Type B pancreatic cell (in vitro differentiated cells): ENCODE measurements at regions not wholly inside any gene's neighbourhood (a gene's known extent, or its start where the extent isn't known, plus 50 kb on each side); places are given as distances from the start of the nearest gene placed in this dataset.
"Not testable (repeated sequence)": the region's sequence is repeated elsewhere in the genome, so short reads cannot be mapped to it uniquely, and the experiment has no call there.

ENCODE experiments used
- DNase-seq: peaks from one replicate; pipeline ENCODE4 v3.0.0; 2021; ENCODE audit warnings: mixed read lengths; ENCODE audit not compliant: unreplicated experiment; ENCODE audit errors: extremely low spot score
- H3K27ac Mint-ChIP-seq: 2 replicates; pipeline ENCODE4 v1.8.0; 2021; ENCODE audit warnings: mild to moderate bottlenecking, mixed read lengths
- H3K27me3 Mint-ChIP-seq: 2 replicates; pipeline ENCODE4 v1.8.0; 2021; ENCODE audit warnings: mixed read lengths
- H3K36me3 Mint-ChIP-seq: 2 replicates; pipeline ENCODE4 v1.8.0; 2021; ENCODE audit warnings: mixed read lengths
- H3K4me1 Mint-ChIP-seq: one replicate; pipeline ENCODE4 v1.8.0; 2021; ENCODE audit warnings: mixed read lengths; ENCODE audit not compliant: unreplicated experiment
- H3K4me3 Mint-ChIP-seq: 2 replicates; pipeline ENCODE4 v1.8.0; 2021; ENCODE audit warnings: mild to moderate bottlenecking, mixed read lengths
- H3K9me3 Mint-ChIP-seq: 2 replicates; pipeline ENCODE4 v1.8.0; 2021; ENCODE audit warnings: mixed read lengths
- TF ChIP-seq, protein P1 (sequence below): fragments of 200-600 bp; sonication (generic); conservative IDR thresholded peaks from 2 replicates; pipeline ENCODE4 v1.5.0; 2021; ENCODE audit warnings: antibody characterized with exemption, mild to moderate bottlenecking

- H3K9me3 Mint-ChIP-seq: no peaks in the 10 kb centered on the region
- DNase-seq: peak; percentile 60
- no peaks in the 10 kb centered on the region for H3K36me3 Mint-ChIP-seq
- peak overlapping the region; percentile 36 for H3K27ac Mint-ChIP-seq
- H3K4me1 Mint-ChIP-seq: peaks cover 7% of the 10 kb centered on the region
- TF ChIP-seq, protein P1, sequence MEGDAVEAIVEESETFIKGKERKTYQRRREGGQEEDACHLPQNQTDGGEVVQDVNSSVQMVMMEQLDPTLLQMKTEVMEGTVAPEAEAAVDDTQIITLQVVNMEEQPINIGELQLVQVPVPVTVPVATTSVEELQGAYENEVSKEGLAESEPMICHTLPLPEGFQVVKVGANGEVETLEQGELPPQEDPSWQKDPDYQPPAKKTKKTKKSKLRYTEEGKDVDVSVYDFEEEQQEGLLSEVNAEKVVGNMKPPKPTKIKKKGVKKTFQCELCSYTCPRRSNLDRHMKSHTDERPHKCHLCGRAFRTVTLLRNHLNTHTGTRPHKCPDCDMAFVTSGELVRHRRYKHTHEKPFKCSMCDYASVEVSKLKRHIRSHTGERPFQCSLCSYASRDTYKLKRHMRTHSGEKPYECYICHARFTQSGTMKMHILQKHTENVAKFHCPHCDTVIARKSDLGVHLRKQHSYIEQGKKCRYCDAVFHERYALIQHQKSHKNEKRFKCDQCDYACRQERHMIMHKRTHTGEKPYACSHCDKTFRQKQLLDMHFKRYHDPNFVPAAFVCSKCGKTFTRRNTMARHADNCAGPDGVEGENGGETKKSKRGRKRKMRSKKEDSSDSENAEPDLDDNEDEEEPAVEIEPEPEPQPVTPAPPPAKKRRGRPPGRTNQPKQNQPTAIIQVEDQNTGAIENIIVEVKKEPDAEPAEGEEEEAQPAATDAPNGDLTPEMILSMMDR: no peak
- H3K27me3 Mint-ChIP-seq: peaks cover 25% of the 10 kb centered on the region
- H3K4me3 Mint-ChIP-seq: no peak overlapping the region
Observed at GRCh38 chr10:131819241-131820072, 81.4 kb upstream of the PPP2R2D start.

GRCh38 chr10:131820626-131821025, 80.2 kb upstream of the PPP2R2D start:
- no peak for DNase-seq
- Mint-ChIP-seq H3K4me3 (no peak overlapping the region), H3K4me1 (peaks cover 9% of the 10 kb centered on the region), H3K9me3 (no peaks in the 10 kb centered on the region), H3K36me3 (no peaks in the 10 kb centered on the region), H3K27me3 (peaks cover 31% of the 10 kb centered on the region), H3K27ac (no peak overlapping the region)
- TF ChIP-seq, protein P1: no peak

DNA sequence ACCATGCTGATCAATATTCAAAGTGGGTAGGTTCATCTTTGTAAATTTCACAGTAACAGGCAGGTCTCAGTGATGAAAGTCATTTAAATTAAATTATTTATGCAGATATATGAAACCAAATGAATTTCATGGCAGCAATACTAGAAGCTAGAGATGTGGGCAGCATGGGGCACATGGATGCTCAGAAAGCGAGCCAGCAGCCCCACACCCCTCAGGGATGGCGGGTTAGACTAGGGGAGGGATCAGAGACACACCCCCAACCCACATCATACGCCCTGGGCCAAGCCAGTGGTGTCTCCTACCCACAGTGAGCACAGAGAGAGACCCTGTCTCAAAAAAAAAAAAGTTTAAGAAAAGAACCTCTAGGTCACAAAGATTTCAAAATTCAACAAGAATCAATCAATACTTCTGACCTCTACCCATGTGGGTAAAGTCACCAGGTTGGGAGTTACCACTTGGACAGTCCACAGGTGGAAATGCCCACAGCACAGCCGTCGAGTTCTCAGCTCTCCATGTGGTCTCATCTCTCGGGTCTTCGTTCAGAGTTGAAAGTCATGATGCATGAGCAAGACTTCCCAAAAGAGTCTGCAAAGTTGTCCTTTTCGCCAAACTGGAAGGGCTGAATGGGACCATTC, 79.3 kb upstream of the PPP2R2D start:
- no peak for DNase-seq
- Mint-ChIP-seq H3K4me3 (no peak overlapping the region), H3K36me3 (no peaks in the 10 kb centered on the region), H3K9me3 (no peaks in the 10 kb centered on the region), H3K27me3 (peaks cover 35% of the 10 kb centered on the region), H3K27ac (no peak overlapping the region), H3K4me1 (peaks cover 9% of the 10 kb centered on the region)
- TF ChIP-seq, protein P1: no peak

- Mint-ChIP-seq H3K27ac (no peak overlapping the region), H3K36me3 (no peaks in the 10 kb centered on the region), H3K4me3 (no peak overlapping the region), H3K27me3 (peaks cover 31% of the 10 kb centered on the region), H3K4me1 (peaks cover 8% of the 10 kb centered on the region), H3K9me3 (no peaks in the 10 kb centered on the region)
- TF ChIP-seq, protein P1: no peak
- peak; percentile 55 for DNase-seq
Observed at GRCh38 chr10:131822013-131822691, 78.7 kb upstream of the PPP2R2D start.

GRCh38 chr10:131822692-131823245, 78.0 kb upstream of the PPP2R2D start:
- H3K4me1 Mint-ChIP-seq: peaks cover 5% of the 10 kb centered on the region
- H3K4me3 Mint-ChIP-seq: no peak overlapping the region
- peaks cover 5% of the 10 kb centered on the region for H3K9me3 Mint-ChIP-seq
- TF ChIP-seq, protein P1: no peak
- no peaks in the 10 kb centered on the region for H3K36me3 Mint-ChIP-seq
- DNase-seq: peak; percentile 62
- peaks cover 29% of the 10 kb centered on the region for H3K27me3 Mint-ChIP-seq
- no peak overlapping the region for H3K27ac Mint-ChIP-seq

GRCh38 chr10:131823601-131824099, 77.2 kb upstream of the PPP2R2D start:
- peak; percentile 58 for DNase-seq

More at GRCh38 chr10:131823601-131824099, 77.2 kb upstream of the PPP2R2D start:
- not testable (repeated sequence) for H3K4me3 Mint-ChIP-seq, H3K27ac Mint-ChIP-seq, H3K4me1 Mint-ChIP-seq, H3K9me3 Mint-ChIP-seq, H3K36me3 Mint-ChIP-seq
- peaks cover 29% of the 10 kb centered on the region for H3K27me3 Mint-ChIP-seq
